GM12878 (cell line): ENCODE measurements at regions not wholly inside any gene's neighbourhood (a gene's known extent, or its start where the extent isn't known, plus 50 kb on each side); places are given as distances from the start of the nearest gene placed in this dataset.

Experiments
- ATAC-seq: fragments of 200-7000 bp; cut with Tn5 transposase; 3 replicates; pipeline ENCODE4 v1.9.1; 2020; ENCODE audit warnings: mild to moderate bottlenecking, moderate library complexity
- BruUV-seq: library from RNA; stranded (reverse); fragments of 400-500 nt; replicated peaks from 2 replicates; lab custom pipeline; 2021; lab: Mats Ljungman, UMichigan
- CTCF ChIA-PET: fragments of 300-600 bp; sonication (Branson Sonifier 250); formaldehyde crosslinking; extraction: SDS; loops from one replicate; lab custom pipeline; 2021; ENCODE audit warnings: inconsistent platforms; lab: Yijun Ruan, JAX
- POLR2A ChIA-PET: fragments of 350-600 bp; formaldehyde crosslinking; extraction: SDS; loops from one replicate; lab custom pipeline; 2021; ENCODE audit warnings: inconsistent platforms; lab: Charles Lee
- RAD21 ChIA-PET: fragments of 300-600 bp; sonication (Branson Sonifier 250); formaldehyde crosslinking; loops from one replicate; lab custom pipeline; 2023; ENCODE audit warnings: antibody characterized with exemption; ENCODE audit not compliant: unreplicated experiment; lab: Charles Lee
- SMC1A ChIA-PET: fragments of 300-600 bp; sonication (Branson Sonifier 250); formaldehyde crosslinking; loops from one replicate; lab custom pipeline; 2023; ENCODE audit not compliant: unreplicated experiment, uncharacterized antibody; lab: Charles Lee
- DNase-seq: peaks from one replicate; pipeline ENCODE4 v3.0.0-alpha.2; 2011; ENCODE audit warnings: low read depth, low spot score
- FAIRE-seq: peaks from 3 replicates; lab custom pipeline; 2011; peaks lifted over from hg19 to GRCh38; lab: Jason Lieb, UNC
- H2AFZ ChIP-seq: 2 replicates; pipeline ENCODE4 v1.6.0; 2011; ENCODE audit warnings: low read depth, low read length, control low read depth; ENCODE audit not compliant: control insufficient read depth
- H3K27ac ChIP-seq: 2 replicates; pipeline ENCODE4 v1.5.1; 2011; ENCODE audit warnings: control low read depth; ENCODE audit not compliant: control insufficient read depth, insufficient read depth
- H3K27me3 ChIP-seq, 2 experiments: replicated peaks in 1 of 2; 2 replicates each; pipeline versions ENCODE4 v1.6.0 to v1.6.1; 2011; ENCODE audit warnings: low read length in 1 of 2; ENCODE audit not compliant: control insufficient read depth in 2 of 2, insufficient read depth in 2 of 2
- H3K36me3 ChIP-seq, 2 experiments: 2 replicates each; pipeline ENCODE4 v1.5.1; 2011; ENCODE audit warnings: low read length in 1 of 2; ENCODE audit not compliant: control insufficient read depth in 2 of 2, insufficient read depth in 2 of 2
- H3K4me1 ChIP-seq: 2 replicates; pipeline ENCODE4 v1.6.1; 2011; ENCODE audit warnings: mild to moderate bottlenecking, low read length, moderate library complexity, mixed read lengths; ENCODE audit not compliant: control insufficient read depth, insufficient read depth
- H3K4me2 ChIP-seq: 2 replicates; pipeline ENCODE4 v1.6.0; 2011; ENCODE audit warnings: control low read depth; ENCODE audit not compliant: control insufficient read depth, insufficient read depth
- H3K4me3 ChIP-seq: fragments of 200-600 bp; sonication (generic); 2 replicates; pipeline ENCODE4 v1.5.1; 2016
- H3K79me2 ChIP-seq: 2 replicates; pipeline ENCODE4 v1.6.0; 2011; ENCODE audit warnings: low read length; ENCODE audit not compliant: control insufficient read depth, insufficient read depth
- H3K9ac ChIP-seq: 2 replicates; pipeline ENCODE4 v1.8.0; 2011; ENCODE audit warnings: low read length, control low read depth, mixed read lengths; ENCODE audit not compliant: control insufficient read depth, insufficient read depth
- H3K9me3 ChIP-seq: replicated peaks from 3 replicates; pipeline ENCODE4 v1.5.1; 2011; ENCODE audit warnings: mild to moderate bottlenecking, low read length; ENCODE audit not compliant: control insufficient read depth, insufficient read depth
- H4K20me1 ChIP-seq: 2 replicates; pipeline ENCODE4 v1.6.0; 2011; ENCODE audit not compliant: control insufficient read depth, insufficient read depth
- BACH1 ChIP-seq: fragments of 450-650 bp; IDR thresholded peaks from 2 replicates; pipeline ENCODE4 v1.6.1; 2017; ENCODE audit warnings: mild to moderate bottlenecking, borderline replicate concordance
- CHD2 ChIP-seq: IDR thresholded peaks from 2 replicates; pipeline ENCODE4 v1.6.1; 2011; ENCODE audit warnings: low read depth, low read length, improper control_type of control experiment, borderline replicate concordance
- EP300 ChIP-seq, 2 experiments: fragments of 150-350 bp in 1 of 2; IDR thresholded peaks; 2 replicates each; pipeline ENCODE4 v1.6.1; 2011 to 2012; ENCODE audit warnings: low read depth in 2 of 2, low read length in 2 of 2, borderline replicate concordance in 1 of 2, improper control_type of control experiment in 1 of 2, inconsistent platforms in 1 of 2; ENCODE audit not compliant: control insufficient read depth in 1 of 2
- GATAD2B ChIP-seq: fragments of 450-650 bp; conservative IDR thresholded peaks from 2 replicates; pipeline ENCODE4 v1.6.1; 2017; ENCODE audit warnings: low read depth, mild to moderate bottlenecking, moderate library complexity
- PAX5 ChIP-seq: IDR thresholded peaks from 2 replicates; pipeline ENCODE4 v1.6.1; 2011; ENCODE audit warnings: low read depth, low read length, borderline replicate concordance
- SIN3A ChIP-seq: IDR thresholded peaks from 2 replicates; pipeline ENCODE4 v1.6.1; 2012; ENCODE audit warnings: low read depth, low read length, improper control_type of control experiment
- SMARCA5 ChIP-seq: fragments of 450-650 bp; IDR thresholded peaks from 2 replicates; pipeline ENCODE4 v1.6.1; 2017; ENCODE audit warnings: mild to moderate bottlenecking
- SMC3 ChIP-seq: IDR thresholded peaks from 2 replicates; pipeline ENCODE4 v1.6.1; 2011; ENCODE audit warnings: low read length, improper control_type of control experiment, borderline replicate concordance
- STAT3 ChIP-seq: IDR thresholded peaks from 2 replicates; pipeline ENCODE4 v1.6.1; 2011; ENCODE audit warnings: low read depth, low read length, improper control_type of control experiment
- TARDBP ChIP-seq: IDR thresholded peaks from 2 replicates; pipeline ENCODE4 v1.6.1; 2016; ENCODE audit warnings: borderline replicate concordance
- TCF12 ChIP-seq: IDR thresholded peaks from 2 replicates; pipeline ENCODE4 v1.6.1; 2011; ENCODE audit warnings: low read depth, mild to moderate bottlenecking, low read length
- TCF3 ChIP-seq: IDR thresholded peaks from 2 replicates; pipeline ENCODE4 v1.6.1; 2012; ENCODE audit warnings: low read depth, mild to moderate bottlenecking, low read length, borderline replicate concordance; ENCODE audit not compliant: insufficient read depth
- YY1 ChIP-seq: IDR thresholded peaks from 2 replicates; pipeline ENCODE4 v1.6.1; 2011; ENCODE audit warnings: low read depth, mild to moderate bottlenecking, low read length
- ZBED1 ChIP-seq: IDR thresholded peaks from 2 replicates; pipeline ENCODE4 v1.6.1; 2016; ENCODE audit warnings: borderline replicate concordance
- ZNF207 ChIP-seq: fragments of 450-650 bp; IDR thresholded peaks from 2 replicates; pipeline ENCODE4 v1.6.1; 2014; ENCODE audit warnings: antibody characterized with exemption, mild to moderate bottlenecking, borderline replicate concordance
- ZNF384 ChIP-seq: IDR thresholded peaks from 2 replicates; pipeline ENCODE4 v1.6.1; 2012; ENCODE audit warnings: low read depth, mild to moderate bottlenecking, low read length, improper control_type of control experiment, borderline replicate concordance
- ZZZ3 ChIP-seq: IDR thresholded peaks from 2 replicates; pipeline ENCODE4 v1.6.1; 2011; ENCODE audit warnings: low read depth; ENCODE audit not compliant: control insufficient read depth, insufficient read length
- WGBS: methylation state at CpG from one replicate; pipeline ENCODE4 v1.1.6; 2016; ENCODE audit warnings: low lambda C conversion rate; ENCODE audit not compliant: insufficient replicate concordance, insufficient coverage; ENCODE audit errors: missing lambda C conversion rate; 5-methylcytosine and 5-hydroxymethylcytosine counted together
- in situ Hi-C: fragments of 300-500 bp; cut with MboI; formaldehyde crosslinking; loops from 9 replicates; pipeline ENCODE4 v1.14.3; 2018; ENCODE audit warnings: mixed read lengths
- intact Hi-C: fragments of 100-400 bp; cut with micrococcal nuclease; formaldehyde crosslinking; loops from one replicate; pipeline ENCODE4 v1.14.2; 2022; ENCODE audit not compliant: unreplicated experiment
- TF ChIP-seq, protein P1 (sequence below): fragments of 450-650 bp; IDR thresholded peaks from 2 replicates; pipeline ENCODE4 v1.6.1; 2017; ENCODE audit warnings: antibody characterized with exemption, mild to moderate bottlenecking, moderate library complexity
- TF ChIP-seq, protein P2 (sequence below): IDR thresholded peaks from 2 replicates; pipeline ENCODE4 v1.6.1; 2011; ENCODE audit warnings: mild to moderate bottlenecking, low read depth, low read length, moderate library complexity; ENCODE audit not compliant: insufficient replicate concordance
- TF ChIP-seq, protein P3 (sequence below): IDR thresholded peaks from 2 replicates; pipeline ENCODE4 v1.6.1; 2011; ENCODE audit warnings: low read depth, mild to moderate bottlenecking, low read length, moderate library complexity, borderline replicate concordance; ENCODE audit errors: extremely low read depth

DNA sequence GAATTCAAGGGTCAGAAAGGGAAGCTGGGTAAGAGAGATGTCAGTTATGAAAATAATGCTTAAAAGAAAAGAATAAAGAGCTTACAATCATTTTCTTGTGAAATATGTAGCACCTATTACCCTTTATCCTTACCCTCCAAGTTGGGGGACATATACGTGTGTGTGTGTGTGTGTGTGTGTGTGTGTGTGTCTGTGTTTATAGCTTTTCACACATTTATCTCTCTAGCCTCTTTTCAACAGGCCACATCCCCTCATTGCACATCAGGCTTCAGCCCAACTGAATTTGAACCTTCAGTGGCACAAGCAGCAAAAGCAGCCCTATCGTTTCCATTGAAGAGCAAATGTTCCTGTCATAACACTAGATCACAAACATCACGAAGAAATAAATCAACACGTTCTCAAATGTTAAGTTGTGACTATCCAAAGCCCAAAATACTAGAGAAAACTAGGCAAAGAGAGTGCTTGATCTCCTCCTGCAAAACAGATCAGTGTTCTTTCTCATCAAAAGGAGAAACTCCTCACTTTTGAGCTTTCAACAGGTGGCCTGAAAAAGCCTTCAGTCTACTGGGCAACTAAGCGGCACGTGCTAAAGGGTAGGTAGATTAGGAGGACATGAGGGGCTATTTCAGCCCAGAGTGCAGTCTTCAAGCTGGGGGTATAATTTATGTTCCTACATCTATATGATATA lies 416.4 kb downstream of the EFNA5 start (continued):
- TF ChIP-seq, protein P1, sequence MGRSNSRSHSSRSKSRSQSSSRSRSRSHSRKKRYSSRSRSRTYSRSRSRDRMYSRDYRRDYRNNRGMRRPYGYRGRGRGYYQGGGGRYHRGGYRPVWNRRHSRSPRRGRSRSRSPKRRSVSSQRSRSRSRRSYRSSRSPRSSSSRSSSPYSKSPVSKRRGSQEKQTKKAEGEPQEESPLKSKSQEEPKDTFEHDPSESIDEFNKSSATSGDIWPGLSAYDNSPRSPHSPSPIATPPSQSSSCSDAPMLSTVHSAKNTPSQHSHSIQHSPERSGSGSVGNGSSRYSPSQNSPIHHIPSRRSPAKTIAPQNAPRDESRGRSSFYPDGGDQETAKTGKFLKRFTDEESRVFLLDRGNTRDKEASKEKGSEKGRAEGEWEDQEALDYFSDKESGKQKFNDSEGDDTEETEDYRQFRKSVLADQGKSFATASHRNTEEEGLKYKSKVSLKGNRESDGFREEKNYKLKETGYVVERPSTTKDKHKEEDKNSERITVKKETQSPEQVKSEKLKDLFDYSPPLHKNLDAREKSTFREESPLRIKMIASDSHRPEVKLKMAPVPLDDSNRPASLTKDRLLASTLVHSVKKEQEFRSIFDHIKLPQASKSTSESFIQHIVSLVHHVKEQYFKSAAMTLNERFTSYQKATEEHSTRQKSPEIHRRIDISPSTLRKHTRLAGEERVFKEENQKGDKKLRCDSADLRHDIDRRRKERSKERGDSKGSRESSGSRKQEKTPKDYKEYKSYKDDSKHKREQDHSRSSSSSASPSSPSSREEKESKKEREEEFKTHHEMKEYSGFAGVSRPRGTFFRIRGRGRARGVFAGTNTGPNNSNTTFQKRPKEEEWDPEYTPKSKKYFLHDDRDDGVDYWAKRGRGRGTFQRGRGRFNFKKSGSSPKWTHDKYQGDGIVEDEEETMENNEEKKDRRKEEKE = no peak
- TF ChIP-seq GATAD2B (no peak), ZNF207 (no peak), TCF12 (no peak), SIN3A (no peak), ZNF384 (no peak), SMC3 (no peak), STAT3 (no peak), ZZZ3 (no peak)
- TF ChIP-seq, all 136 proteins: peak for 0

DNA sequence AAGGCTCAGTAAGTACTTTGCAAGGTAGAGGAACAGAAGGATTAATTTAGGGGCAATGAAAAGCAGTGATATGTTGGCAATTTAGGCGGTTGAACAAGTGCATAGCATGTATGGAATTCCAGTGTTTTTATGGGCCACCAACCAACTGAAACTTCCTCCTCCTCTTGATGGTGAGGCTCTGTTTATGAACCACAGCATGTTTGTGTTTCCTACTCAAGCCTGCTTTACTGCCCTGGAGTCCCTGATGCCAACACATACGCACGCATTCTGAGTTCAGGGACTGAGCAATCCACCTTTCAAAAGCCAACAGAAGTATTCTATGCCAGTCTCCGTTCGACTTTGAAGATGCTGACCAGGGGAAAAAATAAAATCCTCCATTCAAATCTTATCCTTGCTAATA lies 417.5 kb downstream of the EFNA5 start:
- Histone ChIP-seq H3K27ac (no peak overlapping the region), H3K79me2 (no peaks in the 10 kb centered on the region), H3K9ac (no peak overlapping the region), H3K9me3 (no peaks in the 10 kb centered on the region; the same call in 2 of the 3 replicates), H3K4me1 (no peaks in the 10 kb centered on the region), H3K4me3 (no peak overlapping the region), H3K4me2 (no peak overlapping the region), H4K20me1 (no peaks in the 10 kb centered on the region), H2AFZ (no peak overlapping the region), H3K36me3 (no peaks in the 10 kb centered on the region), H3K27me3 (peaks cover 0 to 4% of the 10 kb centered on the region in 2 experiments; a peak in 1 of 4 replicates)
- POLR2A ChIA-PET = interaction anchor here (0.6 to 1.4 kb wide), 2 partner anchors 10 to 31 kb away, joined by 5 to 8 read pairs; no protein-coding TSS in a partner anchor
- FAIRE-seq (no peak), DNase-seq (no peak), ATAC-seq (no peak)
- SMC1A ChIA-PET = interaction anchor here (0.6 to 1.3 kb wide), 3 partner anchors 10 to 66 kb away, joined by 3 to 5 read pairs (median 4); no protein-coding TSS in a partner anchor
- WGBS = 43% methylated on average over 5 of the region's 5 CpGs
- CTCF ChIA-PET = interaction anchor here (0.8 to 1.8 kb wide), 8 partner anchors 11 to 319 kb away, joined by 3 to 10 read pairs (median 3); no protein-coding TSS in a partner anchor
- in situ Hi-C loops = no loop called here
- BruUV-seq = no TSS peak
- RAD21 ChIA-PET = interaction anchor here (1.5 to 1.8 kb wide), 2 partner anchors 10 to 147 kb away, joined by 4 to 5 read pairs; no protein-coding TSS in a partner anchor
- intact Hi-C loops = loop anchor here (5.0 kb wide), 2 partner anchors 134 to 419 kb away; partner anchors contain the start of gene EFNA5
- TF ChIP-seq SMARCA5 (no peak), BACH1 (no peak), PAX5 (no peak), TCF3 (no peak), TARDBP (no peak), EP300 (IDR thresholded peaks at IDR 0.05; ENCODE audit: borderline replicate concordance in 1 of 2, control insufficient read depth in 1 of 2, low read depth in 2 of 2, low read length in 2 of 2) (no peak), ZBED1 (no peak), CHD2 (no peak), YY1 (no peak)
- TF ChIP-seq, protein P2, sequence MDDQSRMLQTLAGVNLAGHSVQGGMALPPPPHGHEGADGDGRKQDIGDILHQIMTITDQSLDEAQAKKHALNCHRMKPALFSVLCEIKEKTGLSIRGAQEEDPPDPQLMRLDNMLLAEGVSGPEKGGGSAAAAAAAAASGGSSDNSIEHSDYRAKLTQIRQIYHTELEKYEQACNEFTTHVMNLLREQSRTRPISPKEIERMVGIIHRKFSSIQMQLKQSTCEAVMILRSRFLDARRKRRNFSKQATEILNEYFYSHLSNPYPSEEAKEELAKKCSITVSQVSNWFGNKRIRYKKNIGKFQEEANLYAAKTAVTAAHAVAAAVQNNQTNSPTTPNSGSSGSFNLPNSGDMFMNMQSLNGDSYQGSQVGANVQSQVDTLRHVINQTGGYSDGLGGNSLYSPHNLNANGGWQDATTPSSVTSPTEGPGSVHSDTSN = no peak
- TF ChIP-seq, protein P3, sequence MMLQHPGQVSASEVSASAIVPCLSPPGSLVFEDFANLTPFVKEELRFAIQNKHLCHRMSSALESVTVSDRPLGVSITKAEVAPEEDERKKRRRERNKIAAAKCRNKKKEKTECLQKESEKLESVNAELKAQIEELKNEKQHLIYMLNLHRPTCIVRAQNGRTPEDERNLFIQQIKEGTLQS = no peak
